Neural crest cell (in vitro differentiated cells): ENCODE measurements at regions not wholly inside any gene's neighbourhood (a gene's known extent, or its start where the extent isn't known, plus 50 kb on each side); places are given as distances from the start of the nearest gene placed in this dataset.
A peak's percentile ranks its signal among the peaks of the same experiment; 100 is the strongest.

Experiments used
- DNase-seq: peaks from one replicate; pipeline ENCODE4 v3.0.0; 2021; ENCODE audit warnings: low read depth, mixed read lengths, low spot score
- H3K27ac Mint-ChIP-seq: one replicate; pipeline ENCODE4 v1.8.0; 2021; ENCODE audit warnings: mild to moderate bottlenecking, mixed read lengths; ENCODE audit not compliant: unreplicated experiment
- H3K27me3 Mint-ChIP-seq: 2 replicates; pipeline ENCODE4 v1.8.0; 2021; ENCODE audit warnings: low read depth, mild to moderate bottlenecking, mixed read lengths
- H3K36me3 Mint-ChIP-seq: 2 replicates; pipeline ENCODE4 v1.8.0; 2021; ENCODE audit warnings: low read depth, mild to moderate bottlenecking, mixed read lengths
- H3K4me1 Mint-ChIP-seq: 2 replicates; pipeline ENCODE4 v1.8.0; 2021; ENCODE audit warnings: mixed read lengths
- H3K4me3 Mint-ChIP-seq: one replicate; pipeline ENCODE4 v1.8.0; 2021; ENCODE audit warnings: mild to moderate bottlenecking, mixed read lengths
- H3K9me3 Mint-ChIP-seq: 2 replicates; pipeline ENCODE4 v1.8.0; 2021; ENCODE audit warnings: mixed read lengths
- CTCF ChIP-seq: fragments of 200-600 bp; sonication (generic); conservative IDR thresholded peaks from 2 replicates; pipeline ENCODE4 v1.5.0; 2021; ENCODE audit warnings: antibody characterized with exemption, mild to moderate bottlenecking

DNA sequence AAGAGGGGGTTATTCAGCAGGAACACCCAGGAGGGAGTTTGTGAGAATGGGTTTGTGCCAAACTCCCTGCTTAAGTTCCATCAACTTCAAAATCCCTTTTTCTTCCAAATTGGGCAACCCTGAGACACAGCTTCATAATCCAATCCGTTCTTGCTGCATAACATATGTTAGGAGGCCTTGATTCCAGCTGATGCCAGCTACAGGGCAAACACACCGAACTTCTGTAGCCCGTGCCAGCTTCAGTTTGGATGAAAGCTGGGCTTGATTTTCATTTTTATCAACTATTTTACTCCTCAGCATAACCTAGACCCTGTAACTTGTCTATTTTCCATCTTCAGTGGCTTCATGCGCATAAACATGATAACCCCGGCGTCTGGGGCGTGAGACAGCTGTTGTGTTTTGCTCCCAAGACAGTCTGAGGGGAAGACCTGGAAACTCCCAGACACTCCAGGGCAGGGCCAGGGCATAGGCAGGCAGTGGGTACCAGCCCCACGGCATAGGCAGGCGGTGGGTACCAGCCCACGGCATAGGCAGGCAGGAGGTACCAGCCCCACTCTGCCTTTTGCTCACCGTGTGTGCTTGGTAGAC lies 220.4 kb downstream of the C16orf95 start:
- Mint-ChIP-seq H3K4me3 (no peak overlapping the region), H3K27me3 (peaks cover 22% of the 10 kb centered on the region), H3K4me1 (peaks cover 27% of the 10 kb centered on the region), H3K36me3 (no peaks in the 10 kb centered on the region), H3K9me3 (no peaks in the 10 kb centered on the region), H3K27ac (no peak overlapping the region)
- TF ChIP-seq CTCF = no peak
- DNase-seq = no peak

GRCh38 chr16:87098361-87098760 lies 218.8 kb downstream of the C16orf95 start:
- Mint-ChIP-seq H3K36me3 (no peaks in the 10 kb centered on the region), H3K4me3 (no peak overlapping the region), H3K27ac (no peak overlapping the region), H3K4me1 (peaks cover 31% of the 10 kb centered on the region), H3K27me3 (peaks cover 25% of the 10 kb centered on the region), H3K9me3 (peaks cover under 1% of the 10 kb centered on the region)
- no peak for TF ChIP-seq CTCF
- DNase-seq = no peak

DNA sequence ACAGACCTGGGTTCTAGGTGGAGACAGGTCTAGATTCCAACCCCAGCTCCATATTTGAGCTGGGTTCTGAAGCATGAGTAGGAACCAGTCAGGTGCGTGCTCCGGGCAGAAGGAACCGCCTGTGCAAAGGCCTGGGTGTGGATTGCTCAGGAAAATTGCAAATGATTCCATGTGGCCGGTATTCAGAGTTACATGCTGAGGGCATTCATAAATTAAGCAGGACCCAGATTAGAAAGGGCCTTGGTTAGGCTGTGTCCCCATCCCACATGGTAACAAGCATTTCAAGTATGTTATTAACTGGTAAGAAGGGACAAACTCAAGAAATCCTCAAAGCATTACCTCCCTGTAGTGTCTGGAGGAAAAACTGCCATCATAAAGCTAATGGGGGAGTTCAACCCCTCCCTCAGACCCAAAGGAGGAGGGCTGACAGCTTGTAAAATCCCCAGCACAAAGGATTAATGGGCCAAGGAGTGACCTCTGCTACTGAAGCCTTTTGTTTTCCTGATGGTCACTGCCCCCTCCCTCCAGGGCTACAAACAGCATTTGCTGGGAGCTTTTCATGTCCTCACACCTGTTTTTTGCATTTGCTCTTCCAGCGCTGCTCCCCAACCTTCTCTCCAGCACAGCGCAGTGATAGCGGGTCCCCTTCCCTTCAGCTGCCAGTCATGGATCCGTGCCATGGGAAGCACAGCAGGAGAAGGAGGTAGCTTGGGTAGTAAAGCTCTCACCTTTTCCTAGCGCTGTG lies 218.0 kb downstream of the C16orf95 start:
- peak; percentile 13 for DNase-seq
- H3K4me3 Mint-ChIP-seq = no peak overlapping the region
- no peak overlapping the region for H3K27ac Mint-ChIP-seq
- peaks cover 25% of the 10 kb centered on the region for H3K27me3 Mint-ChIP-seq
- no peaks in the 10 kb centered on the region for H3K36me3 Mint-ChIP-seq
- peaks cover 2% of the 10 kb centered on the region for H3K9me3 Mint-ChIP-seq
- H3K4me1 Mint-ChIP-seq = peaks cover 31% of the 10 kb centered on the region
- TF ChIP-seq CTCF = no peak

- TF ChIP-seq CTCF = no peak
- Mint-ChIP-seq H3K4me3 (no peak overlapping the region), H3K36me3 (no peaks in the 10 kb centered on the region), H3K9me3 (peaks cover 2% of the 10 kb centered on the region), H3K27me3 (peaks cover 17% of the 10 kb centered on the region), H3K27ac (peak overlapping the region; percentile 53), H3K4me1 (peaks cover 31% of the 10 kb centered on the region)
- no peak for DNase-seq
Observed at GRCh38 chr16:87100306-87101058, 216.7 kb downstream of the C16orf95 start.

DNA sequence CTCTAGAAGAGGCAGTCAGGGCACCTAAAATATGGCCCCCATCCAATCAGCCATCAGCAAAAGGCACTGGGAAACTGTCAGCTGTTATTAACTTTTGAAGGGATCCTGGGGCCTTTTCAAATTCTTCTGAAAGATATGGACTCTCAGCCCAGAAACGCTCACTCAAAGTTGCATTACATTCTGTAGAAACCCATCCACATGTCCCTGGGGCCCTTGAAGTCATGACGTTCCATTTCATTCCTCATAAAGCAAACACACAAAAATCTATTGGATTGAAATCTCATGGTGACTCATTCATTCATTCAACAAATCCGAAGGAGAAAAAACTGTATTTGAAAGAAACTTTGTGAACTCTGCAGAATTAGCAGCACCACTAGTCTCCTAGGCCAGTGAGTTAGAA lies 215.3 kb downstream of the C16orf95 start:
- no peak for TF ChIP-seq CTCF
- no peak for DNase-seq
- Mint-ChIP-seq H3K4me1 (peaks cover 31% of the 10 kb centered on the region), H3K4me3 (no peak overlapping the region), H3K9me3 (peaks cover 2% of the 10 kb centered on the region), H3K36me3 (no peaks in the 10 kb centered on the region), H3K27me3 (peaks cover 19% of the 10 kb centered on the region), H3K27ac (no peak overlapping the region)
